GM12892 (cell line): ENCODE measurements at regions not wholly inside any gene's neighbourhood (a gene's known extent, or its start where the extent isn't known, plus 50 kb on each side); places are given as distances from the start of the nearest gene placed in this dataset.

Source experiments
- DNase-seq: peaks from one replicate; pipeline ENCODE4 v3.0.0; 2011; ENCODE audit not compliant: insufficient read length
- FAIRE-seq: peaks from 2 replicates; lab custom pipeline; 2011; peaks lifted over from hg19 to GRCh38; lab: Jason Lieb, UNC
- POLR2A ChIP-seq: IDR thresholded peaks from 2 replicates; pipeline ENCODE4 v1.6.1; 2011; ENCODE audit warnings: low read depth, low read length, control low read depth
- POLR2AphosphoS5 ChIP-seq: IDR thresholded peaks from 2 replicates; pipeline ENCODE4 v1.6.1; 2011; ENCODE audit warnings: low read depth, low read length, control low read depth
- TAF1 ChIP-seq: IDR thresholded peaks from 2 replicates; pipeline ENCODE4 v1.6.1; 2011; ENCODE audit warnings: low read depth, mild to moderate bottlenecking, control low read depth, low read length, borderline replicate concordance

- TF ChIP-seq TAF1 (no peak), POLR2AphosphoS5 (no peak), POLR2A (no peak)
- FAIRE-seq (no peak), DNase-seq (no peak)
These were observed 168.1 kb downstream of the FGF1 start for GRCh38 chr5:142517840-142518239.

GRCh38 chr5:142516732-142517131, 169.2 kb downstream of the FGF1 start:
- TF ChIP-seq POLR2A, result no peak
- FAIRE-seq (no peak), DNase-seq (no peak)

- FAIRE-seq (no peak), DNase-seq (no peak)
- TF ChIP-seq POLR2A, result no peak
- no peak for TF ChIP-seq TAF1
- TF ChIP-seq POLR2AphosphoS5, result no peak
These were observed 170.9 kb downstream of the FGF1 start for GRCh38 chr5:142515036-142515435.

- no peak for TF ChIP-seq POLR2A
- TF ChIP-seq TAF1, result no peak
- no peak for TF ChIP-seq POLR2AphosphoS5
- FAIRE-seq (no peak), DNase-seq (no peak)
These were observed 171.7 kb downstream of the FGF1 start for GRCh38 chr5:142514196-142514595.

GRCh38 chr5:142512043-142513042, 173.5 kb downstream of the FGF1 start:
- no peak for DNase-seq
- no peak for FAIRE-seq
- TF ChIP-seq POLR2AphosphoS5, result no peak
- no peak for TF ChIP-seq POLR2A
- TF ChIP-seq TAF1, result no peak

- DNase-seq, result no peak
- no peak for TF ChIP-seq TAF1
- TF ChIP-seq POLR2AphosphoS5, result no peak
- no peak for TF ChIP-seq POLR2A
- no peak for FAIRE-seq
These were observed 174.5 kb downstream of the FGF1 start for GRCh38 chr5:142511358-142511757.

- no peak for DNase-seq
- no peak for TF ChIP-seq POLR2AphosphoS5
- no peak for TF ChIP-seq TAF1
- TF ChIP-seq POLR2A, result no peak
- FAIRE-seq, result no peak
These were observed 176.9 kb downstream of the FGF1 start for GRCh38 chr5:142509026-142509425.

- FAIRE-seq (no peak), DNase-seq (no peak)
- no peak for TF ChIP-seq POLR2AphosphoS5
- no peak for TF ChIP-seq POLR2A
- no peak for TF ChIP-seq TAF1
These were observed 177.3 kb downstream of the FGF1 start for GRCh38 chr5:142508591-142508990.

GRCh38 chr5:142507531-142508372, 178.1 kb downstream of the FGF1 start:
- DNase-seq (no peak), FAIRE-seq (no peak)
- TF ChIP-seq POLR2AphosphoS5 (no peak), TAF1 (no peak), POLR2A (no peak)

GRCh38 chr5:142506756-142507155, 179.1 kb downstream of the FGF1 start:
- FAIRE-seq (no peak), DNase-seq (no peak)
- TF ChIP-seq POLR2AphosphoS5, result no peak
- TF ChIP-seq TAF1, result no peak
- TF ChIP-seq POLR2A, result no peak

- no peak for DNase-seq
- no peak for TF ChIP-seq TAF1
- TF ChIP-seq POLR2AphosphoS5, result no peak
- TF ChIP-seq POLR2A, result no peak
- FAIRE-seq, result no peak
These were observed 179.8 kb downstream of the FGF1 start for GRCh38 chr5:142506046-142506445.
